Suprapubic skin (tissue), 4 donors: ENCODE measurements at regions not wholly inside any gene's neighbourhood (a gene's known extent, or its start where the extent isn't known, plus 50 kb on each side); places are given as distances from the start of the nearest gene placed in this dataset.

Experiments
- DNase-seq, 2 donors: peaks; one replicate each; pipeline ENCODE4 v3.0.0-alpha.2; 2019; ENCODE audit warnings: low spot score in 2 of 2
- H3K27ac ChIP-seq: fragments of 200-600 bp; sonication (generic); one replicate; pipeline ENCODE4 v1.5.1; 2019
- H3K27me3 ChIP-seq: fragments of 200-600 bp; sonication (generic); one replicate; pipeline ENCODE4 v1.5.1; 2019
- H3K36me3 ChIP-seq: fragments of 200-600 bp; sonication (generic); one replicate; pipeline ENCODE4 v1.5.1; 2019
- H3K4me1 ChIP-seq: fragments of 200-600 bp; sonication (generic); one replicate; pipeline ENCODE4 v1.5.1; 2019
- H3K4me3 ChIP-seq: fragments of 200-600 bp; sonication (generic); one replicate; pipeline ENCODE4 v1.5.1; 2019; ENCODE audit warnings: mild to moderate bottlenecking
- H3K9me3 ChIP-seq: fragments of 200-600 bp; sonication (generic); one replicate; pipeline ENCODE4 v1.5.1; 2019
- EP300 ChIP-seq: sonication (generic); formaldehyde crosslinking; IDR thresholded peaks from one replicate; pipeline ENCODE4 v1.6.1; 2017; ENCODE audit warnings: antibody characterized with exemption
- POLR2A ChIP-seq, 2 donors: fragments of 450-650 bp; IDR thresholded peaks; one replicate each; pipeline ENCODE4 v1.6.1; 2017; ENCODE audit warnings: antibody characterized with exemption in 2 of 2, mild to moderate bottlenecking in 2 of 2, moderate library complexity in 2 of 2
- POLR2AphosphoS5 ChIP-seq, 3 donors: sonication (generic); formaldehyde crosslinking; IDR thresholded peaks; one replicate each; pipeline ENCODE4 v1.6.1; 2017; ENCODE audit warnings: antibody characterized with exemption in 3 of 3
- WGBS: methylation state at CpG from one replicate; pipeline ENCODE4 v1.1.5; 2018; 5-methylcytosine and 5-hydroxymethylcytosine counted together
- TF ChIP-seq, protein P1 (sequence below), 2 donors: fragments of 200-600 bp in 1 of 2; fragments of 450-650 bp in 1 of 2; sonication (generic) in 1 of 2; IDR thresholded peaks; one replicate each; pipeline ENCODE4 v1.5.1; 2016 to 2019; ENCODE audit warnings: antibody characterized with exemption in 2 of 2, mild to moderate bottlenecking in 1 of 2, moderate library complexity in 1 of 2

DNA sequence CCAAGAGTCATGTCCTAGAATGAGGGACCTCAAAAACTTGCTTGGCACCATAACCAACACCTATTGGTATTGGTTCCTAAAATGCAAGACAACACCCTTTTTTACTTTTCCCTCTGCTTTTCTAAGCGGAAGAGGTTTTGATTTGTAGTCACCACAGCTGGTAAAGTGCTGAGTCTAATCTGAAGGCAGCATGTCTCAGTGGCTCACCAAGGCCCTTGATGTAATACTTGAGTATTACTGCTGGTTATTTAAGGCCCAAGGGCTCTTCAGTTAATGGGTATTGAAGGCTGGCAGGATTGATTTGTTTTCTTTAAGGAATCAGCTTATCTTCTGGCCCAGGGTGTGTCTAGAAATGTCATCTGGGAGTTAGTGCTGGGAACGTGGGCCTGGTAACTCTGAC is 735.1 kb downstream of the GLUD2 start:
- no peak for DNase-seq
- Histone ChIP-seq H3K27ac (no peak overlapping the region), H3K36me3 (no peaks in the 10 kb centered on the region), H3K4me3 (no peak overlapping the region), H3K27me3 (no peaks in the 10 kb centered on the region), H3K9me3 (no peaks in the 10 kb centered on the region), H3K4me1 (no peaks in the 10 kb centered on the region)
- TF ChIP-seq EP300 (no peak), POLR2AphosphoS5 (IDR thresholded peaks at IDR 0.05) (no peak), POLR2A (IDR thresholded peaks at IDR 0.05) (no peak)
- TF ChIP-seq, protein P1, sequence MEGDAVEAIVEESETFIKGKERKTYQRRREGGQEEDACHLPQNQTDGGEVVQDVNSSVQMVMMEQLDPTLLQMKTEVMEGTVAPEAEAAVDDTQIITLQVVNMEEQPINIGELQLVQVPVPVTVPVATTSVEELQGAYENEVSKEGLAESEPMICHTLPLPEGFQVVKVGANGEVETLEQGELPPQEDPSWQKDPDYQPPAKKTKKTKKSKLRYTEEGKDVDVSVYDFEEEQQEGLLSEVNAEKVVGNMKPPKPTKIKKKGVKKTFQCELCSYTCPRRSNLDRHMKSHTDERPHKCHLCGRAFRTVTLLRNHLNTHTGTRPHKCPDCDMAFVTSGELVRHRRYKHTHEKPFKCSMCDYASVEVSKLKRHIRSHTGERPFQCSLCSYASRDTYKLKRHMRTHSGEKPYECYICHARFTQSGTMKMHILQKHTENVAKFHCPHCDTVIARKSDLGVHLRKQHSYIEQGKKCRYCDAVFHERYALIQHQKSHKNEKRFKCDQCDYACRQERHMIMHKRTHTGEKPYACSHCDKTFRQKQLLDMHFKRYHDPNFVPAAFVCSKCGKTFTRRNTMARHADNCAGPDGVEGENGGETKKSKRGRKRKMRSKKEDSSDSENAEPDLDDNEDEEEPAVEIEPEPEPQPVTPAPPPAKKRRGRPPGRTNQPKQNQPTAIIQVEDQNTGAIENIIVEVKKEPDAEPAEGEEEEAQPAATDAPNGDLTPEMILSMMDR (IDR thresholded peaks at IDR 0.05): no peak
- WGBS: 57% methylated on average over 2 of the region's 2 CpGs

DNA sequence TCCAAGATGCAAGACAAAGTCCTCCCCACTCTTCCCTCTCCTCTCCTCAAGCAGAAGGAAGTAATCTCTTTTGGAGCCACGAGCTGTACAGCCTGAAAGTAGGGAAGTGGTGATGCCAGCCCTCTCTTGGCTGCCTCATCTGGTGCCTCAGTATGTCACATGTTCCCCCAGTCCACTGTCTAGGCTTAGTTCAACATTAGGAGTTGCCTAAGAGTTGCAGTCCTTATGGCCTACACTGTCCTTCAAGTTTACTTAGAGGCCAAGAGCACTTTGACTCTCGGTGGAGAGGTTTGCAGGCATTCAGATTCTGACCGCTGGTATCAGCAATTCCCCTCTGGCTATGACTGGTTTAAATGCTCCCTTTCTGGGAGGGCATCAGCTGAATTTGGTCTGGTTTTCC is 735.6 kb downstream of the GLUD2 start:
- WGBS: 44% methylated on average over 3 of the region's 3 CpGs
- Histone ChIP-seq H3K4me1 (no peaks in the 10 kb centered on the region), H3K27ac (no peak overlapping the region), H3K4me3 (no peak overlapping the region), H3K27me3 (no peaks in the 10 kb centered on the region), H3K9me3 (no peaks in the 10 kb centered on the region), H3K36me3 (no peaks in the 10 kb centered on the region)
- DNase-seq: no peak
- TF ChIP-seq EP300 (no peak), POLR2AphosphoS5 (IDR thresholded peaks at IDR 0.05) (no peak), POLR2A (IDR thresholded peaks at IDR 0.05) (no peak)
- TF ChIP-seq, protein P1 (IDR thresholded peaks at IDR 0.05): no peak

DNA sequence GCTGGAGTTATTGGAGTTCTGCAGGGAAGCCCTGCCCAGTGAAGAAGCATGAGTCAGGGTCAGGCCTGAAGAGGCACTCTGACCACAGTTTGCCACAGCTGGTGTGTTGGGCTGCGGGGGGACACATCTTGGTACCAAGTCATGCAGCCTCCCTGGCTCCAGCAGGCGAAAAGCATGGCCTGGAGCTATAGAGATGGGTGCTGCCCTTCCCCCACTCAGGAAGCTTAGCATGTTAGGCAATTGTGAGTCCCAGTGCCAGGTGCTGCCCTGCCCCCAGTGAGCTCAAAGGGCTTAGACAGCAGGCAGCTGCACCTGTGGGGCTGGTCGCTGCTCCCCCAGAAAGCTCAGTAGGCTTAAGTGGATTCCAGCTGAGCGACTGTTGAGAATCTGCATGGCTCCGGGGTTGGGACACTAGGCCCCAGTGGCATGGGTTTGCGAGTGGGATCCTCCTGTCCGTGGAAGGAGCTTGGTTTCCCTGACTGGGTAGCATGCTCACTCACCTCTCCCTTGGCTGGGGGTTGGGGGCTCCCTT is 755.5 kb downstream of the GLUD2 start:
- Histone ChIP-seq H3K36me3 (no peaks in the 10 kb centered on the region), H3K27ac (no peak overlapping the region), H3K27me3 (no peaks in the 10 kb centered on the region), H3K9me3 (no peaks in the 10 kb centered on the region), H3K4me1 (no peaks in the 10 kb centered on the region), H3K4me3 (no peak overlapping the region)
- TF ChIP-seq, protein P1 (IDR thresholded peaks at IDR 0.05): no peak
- TF ChIP-seq POLR2AphosphoS5 (IDR thresholded peaks at IDR 0.05) (no peak), EP300 (no peak), POLR2A (IDR thresholded peaks at IDR 0.05) (no peak)
- 40% methylated on average over 1 of the region's 7 CpGs for WGBS
- DNase-seq: no peak

DNA sequence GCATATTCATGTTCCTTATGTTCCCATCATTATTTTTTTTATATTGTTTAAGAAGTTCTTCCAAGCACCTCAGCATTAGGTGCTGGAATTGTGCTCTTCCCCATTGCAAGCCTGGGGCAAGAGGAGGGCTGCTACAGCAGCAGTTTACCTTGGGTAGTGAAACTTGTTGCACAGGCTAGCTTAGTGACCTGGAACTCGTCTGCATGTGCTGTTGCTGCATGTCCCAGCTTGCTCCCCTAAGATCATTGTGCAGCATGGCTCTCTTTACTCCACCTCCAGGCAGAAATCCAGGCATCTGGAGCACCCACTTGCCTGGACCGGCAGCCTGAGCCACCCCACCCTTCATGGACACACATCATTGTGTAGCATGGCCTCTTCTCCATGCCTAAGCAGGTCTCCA is 776.0 kb downstream of the GLUD2 start:
- no peaks in the 10 kb centered on the region for H3K4me1 ChIP-seq
- H3K36me3 ChIP-seq: no peaks in the 10 kb centered on the region
- no peak for DNase-seq
- no peak overlapping the region for H3K4me3 ChIP-seq
- TF ChIP-seq POLR2AphosphoS5 (IDR thresholded peaks at IDR 0.05): no peak
- no peak for TF ChIP-seq EP300
- TF ChIP-seq POLR2A (IDR thresholded peaks at IDR 0.05): no peak
- TF ChIP-seq, protein P1 (IDR thresholded peaks at IDR 0.05): no peak
- no peak overlapping the region for H3K27ac ChIP-seq
- H3K27me3 ChIP-seq: no peaks in the 10 kb centered on the region
- WGBS: 25% methylated on average over 2 of the region's 2 CpGs
- no peaks in the 10 kb centered on the region for H3K9me3 ChIP-seq

DNA sequence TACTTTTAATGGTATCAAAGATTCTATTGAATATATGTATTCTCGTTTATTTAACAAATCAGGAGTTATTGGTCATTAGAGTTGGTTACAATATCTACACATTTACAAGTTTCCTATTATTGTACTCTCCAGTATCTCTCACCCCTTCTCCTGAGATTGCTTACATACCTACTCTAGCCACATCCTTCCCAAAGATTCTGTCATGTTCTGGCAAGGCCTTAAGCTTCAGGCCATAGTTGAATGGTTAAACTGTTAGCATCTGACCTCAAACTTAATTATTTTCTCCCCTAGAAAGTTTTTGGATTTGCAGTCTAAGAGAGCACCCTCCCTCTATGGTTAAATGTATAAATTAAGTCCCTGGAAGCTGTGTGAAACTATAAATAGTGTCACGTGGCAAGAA is 784.2 kb downstream of the GLUD2 start:
- Histone ChIP-seq H3K4me1 (no peaks in the 10 kb centered on the region), H3K36me3 (no peaks in the 10 kb centered on the region), H3K27me3 (no peaks in the 10 kb centered on the region), H3K27ac (no peak overlapping the region), H3K9me3 (no peaks in the 10 kb centered on the region), H3K4me3 (no peak overlapping the region)
- no peak for DNase-seq
- TF ChIP-seq, protein P1 (IDR thresholded peaks at IDR 0.05): no peak
- no peak for TF ChIP-seq POLR2AphosphoS5 (IDR thresholded peaks at IDR 0.05)
- no peak for TF ChIP-seq EP300
- TF ChIP-seq POLR2A (IDR thresholded peaks at IDR 0.05): no peak
- 41% methylated on average over 2 of the region's 2 CpGs for WGBS
